Neuron (in vitro differentiated cells): ENCODE measurements at regions not wholly inside any gene's neighbourhood (a gene's known extent, or its start where the extent isn't known, plus 50 kb on each side); places are given as distances from the start of the nearest gene placed in this dataset.
"Not testable (repeated sequence)": the region's sequence is repeated elsewhere in the genome, so short reads cannot be mapped to it uniquely, and the experiment has no call there.

ENCODE experiments used
- H2AFZ ChIP-seq: one replicate; pipeline ENCODE4 v1.6.1; 2013; ENCODE audit warnings: low read depth, mild to moderate bottlenecking, inconsistent platforms, low read length, moderate library complexity
- H3K27me3 ChIP-seq: one replicate; pipeline ENCODE4 v1.6.1; 2013; ENCODE audit warnings: low read length; ENCODE audit not compliant: insufficient read depth
- H3K36me3 ChIP-seq: one replicate; pipeline ENCODE4 v1.6.1; 2013; ENCODE audit warnings: low read length; ENCODE audit not compliant: insufficient read depth
- H3K4me1 ChIP-seq: one replicate; pipeline ENCODE4 v1.6.1; 2013; ENCODE audit warnings: low read length; ENCODE audit not compliant: insufficient read depth
- H3K4me3 ChIP-seq: 2 replicates; pipeline ENCODE4 v1.5.1; 2013; ENCODE audit warnings: mild to moderate bottlenecking, low read length, moderate library complexity
- H3K9me3 ChIP-seq: one replicate; pipeline ENCODE4 v1.6.1; 2013; ENCODE audit warnings: low read length

DNA sequence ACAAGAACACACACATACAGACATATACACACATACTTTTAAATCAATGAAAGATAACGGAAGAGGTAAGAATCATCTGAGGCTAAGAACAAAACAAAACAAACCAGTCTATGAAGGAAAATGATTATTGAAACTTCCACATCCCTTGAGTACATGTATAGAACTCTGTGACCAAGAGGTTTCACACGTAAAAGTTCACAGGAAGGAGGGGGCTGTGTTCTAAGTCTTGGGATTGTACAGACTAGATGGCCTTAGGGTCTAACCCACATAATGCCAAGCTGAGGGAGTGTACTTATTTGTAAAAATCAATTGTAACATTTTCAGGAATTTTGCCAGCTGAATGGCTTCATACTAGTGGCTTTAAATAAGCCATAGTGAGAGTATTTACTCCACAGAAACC lies 144.4 kb upstream of the IFNE start:
- no peaks in the 10 kb centered on the region for H3K36me3 ChIP-seq
- H3K4me3 ChIP-seq = no peak overlapping the region
- no peak overlapping the region for H2AFZ ChIP-seq
- H3K9me3 ChIP-seq = no peaks in the 10 kb centered on the region
- H3K4me1 ChIP-seq = no peaks in the 10 kb centered on the region
- H3K27me3 ChIP-seq = no peaks in the 10 kb centered on the region

DNA sequence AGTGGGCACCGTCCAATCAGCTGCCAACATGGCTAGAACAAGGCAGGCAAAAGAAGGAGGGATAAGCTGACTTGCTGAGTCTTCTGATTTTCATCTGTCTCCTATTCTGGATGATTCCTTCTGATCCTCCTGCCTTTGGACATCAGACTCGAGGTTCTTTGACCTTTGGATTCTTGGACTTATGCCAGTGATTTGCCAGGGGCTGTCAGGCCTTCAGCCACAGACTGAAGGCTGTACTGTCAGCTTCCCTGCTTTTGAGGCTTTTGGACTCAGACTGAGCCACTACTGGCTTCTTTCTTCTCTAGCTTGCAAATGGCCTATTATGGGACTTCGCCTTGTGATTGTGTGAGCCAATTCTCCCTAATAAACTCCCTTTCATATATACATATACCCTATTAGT lies 146.8 kb upstream of the IFNE start:
- not testable (repeated sequence) for H3K4me1 ChIP-seq, H3K36me3 ChIP-seq, H3K9me3 ChIP-seq, H3K4me3 ChIP-seq, H2AFZ ChIP-seq, H3K27me3 ChIP-seq

DNA sequence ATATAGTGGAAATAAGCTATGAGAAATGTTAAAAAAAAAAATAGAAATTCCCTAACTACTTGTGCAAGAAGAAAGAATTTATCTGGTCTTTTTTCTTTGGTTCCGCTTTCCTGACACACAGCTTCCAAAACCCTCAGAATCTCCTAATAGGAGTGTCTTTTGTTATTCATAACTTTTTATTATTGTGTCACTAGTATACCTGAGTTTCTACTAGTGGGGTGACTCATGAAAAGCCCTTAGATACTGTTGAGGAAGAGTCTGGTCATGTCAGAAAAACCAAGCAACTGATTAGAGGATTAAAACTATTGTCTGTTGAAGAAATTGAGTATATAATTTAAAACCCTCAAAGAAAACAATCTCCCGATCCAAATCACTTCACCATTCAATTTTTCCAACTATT lies 152.8 kb upstream of the IFNE start:
- Histone ChIP-seq H3K9me3 (no peaks in the 10 kb centered on the region), H2AFZ (no peak overlapping the region), H3K27me3 (no peaks in the 10 kb centered on the region), H3K36me3 (no peaks in the 10 kb centered on the region), H3K4me3 (no peak overlapping the region), H3K4me1 (no peaks in the 10 kb centered on the region)

DNA sequence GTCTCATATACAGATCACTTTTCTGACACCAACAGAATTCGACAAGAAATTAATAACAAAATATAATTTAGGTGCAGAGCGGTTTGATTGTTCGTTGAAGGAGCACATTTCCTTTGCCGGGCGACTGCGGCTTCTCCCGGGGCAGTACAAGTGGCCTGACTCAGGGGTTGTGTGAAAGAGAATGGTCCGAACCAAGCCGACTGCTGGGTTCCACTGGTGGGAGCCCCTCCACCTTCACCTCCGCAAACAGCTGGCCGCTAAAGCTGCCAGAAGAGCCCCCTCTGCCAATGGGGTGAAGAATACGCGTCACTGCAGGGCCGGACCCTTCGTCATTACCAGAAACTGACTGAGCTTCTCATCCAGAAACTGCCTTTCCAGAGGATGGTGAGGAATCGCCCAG lies 156.0 kb upstream of the IFNE start:
- Histone ChIP-seq H3K36me3 (no peaks in the 10 kb centered on the region), H3K4me1 (no peaks in the 10 kb centered on the region), H2AFZ (no peak overlapping the region), H3K4me3 (no peak overlapping the region), H3K27me3 (no peaks in the 10 kb centered on the region), H3K9me3 (no peaks in the 10 kb centered on the region)

DNA sequence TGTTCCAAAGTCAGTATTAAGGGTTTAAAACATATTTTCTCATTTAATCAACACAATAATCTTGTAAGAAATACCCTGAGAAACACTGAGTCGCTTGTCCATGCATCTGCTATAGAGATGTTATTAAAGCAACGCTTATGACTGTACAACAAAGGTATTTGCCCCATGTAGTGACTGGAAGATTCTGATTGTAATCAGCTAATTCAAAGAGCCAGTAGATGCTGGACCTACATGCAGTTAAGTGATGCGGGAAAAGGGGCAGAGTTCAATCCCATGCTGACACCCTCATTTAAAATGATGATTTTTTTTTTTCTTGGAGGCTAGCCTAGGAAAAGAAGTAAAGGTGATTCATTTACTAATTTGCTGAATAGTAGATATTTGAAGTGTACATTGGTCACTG lies 149.3 kb upstream of the MTAP start:
- H3K9me3 ChIP-seq = no peaks in the 10 kb centered on the region

DNA sequence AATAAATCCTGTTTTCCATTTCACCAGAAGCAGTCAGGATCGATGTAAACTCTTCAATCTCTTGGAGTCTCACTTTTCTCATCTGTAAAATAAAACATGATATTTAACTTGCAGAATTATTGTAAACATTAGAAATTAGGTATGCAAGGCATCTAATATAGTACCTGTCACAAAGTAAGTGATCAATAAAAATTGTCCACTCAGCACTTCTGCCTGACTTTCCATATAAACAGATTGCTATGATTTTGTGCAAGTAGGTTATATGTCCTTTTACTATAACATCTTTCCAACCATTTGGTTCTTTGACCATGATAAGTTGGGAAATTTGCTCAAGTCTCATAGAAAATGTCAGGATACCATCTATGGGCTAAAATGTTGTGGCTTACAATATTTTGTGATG lies 148.8 kb upstream of the MTAP start:
- Histone ChIP-seq H3K36me3 (no peaks in the 10 kb centered on the region), H3K9me3 (no peaks in the 10 kb centered on the region)

More for the DNA sequence above, 149.3 kb upstream of the MTAP start:
- Histone ChIP-seq H2AFZ (no peak overlapping the region), H3K4me3 (no peak overlapping the region), H3K4me1 (no peaks in the 10 kb centered on the region), H3K27me3 (no peaks in the 10 kb centered on the region), H3K36me3 (no peaks in the 10 kb centered on the region)

DNA sequence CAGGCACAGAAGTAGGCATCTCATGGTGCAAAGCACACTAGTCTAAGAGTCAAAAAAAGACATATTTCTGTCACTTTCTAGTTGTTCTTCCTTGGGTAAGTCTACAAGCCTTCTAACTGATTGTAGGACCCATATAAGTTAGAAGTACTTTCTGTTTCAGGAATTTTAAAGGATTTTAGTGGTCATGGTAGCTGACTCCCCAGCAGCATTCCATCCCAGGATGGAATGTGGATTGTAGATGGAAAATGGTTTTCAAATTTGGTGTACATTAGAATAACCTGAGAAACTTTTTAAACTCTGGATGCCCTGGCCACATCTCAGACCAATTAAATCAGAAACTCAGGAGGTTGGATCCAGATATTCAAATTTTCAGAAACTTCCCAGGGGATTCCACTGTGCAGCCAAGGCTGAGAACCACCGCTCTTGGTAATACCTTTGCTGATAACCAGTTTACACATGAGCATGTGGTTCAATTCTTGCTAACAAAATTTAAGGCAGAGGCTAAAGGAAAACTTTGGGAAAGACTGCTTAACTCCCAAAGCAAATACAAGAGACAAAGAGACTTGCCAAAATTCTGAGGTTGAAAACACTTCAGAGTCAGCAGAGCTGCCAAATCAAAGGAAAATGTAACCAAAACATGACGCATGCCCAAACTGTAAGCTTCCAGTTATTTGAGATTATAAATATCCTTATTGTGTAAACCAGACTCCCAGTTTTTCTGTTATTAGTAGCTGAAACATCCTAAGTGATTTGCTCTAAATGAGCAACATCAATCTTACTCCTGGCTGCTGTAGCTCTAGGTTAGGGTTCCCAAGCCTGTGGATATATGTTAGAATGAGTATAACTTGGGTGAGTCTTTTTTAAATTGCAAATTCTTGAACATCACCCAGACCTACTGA lies 145.4 kb upstream of the MTAP start:
- H3K36me3 ChIP-seq = no peaks in the 10 kb centered on the region
- H3K4me1 ChIP-seq = no peaks in the 10 kb centered on the region

More for the DNA sequence above, 148.8 kb upstream of the MTAP start:
- no peaks in the 10 kb centered on the region for H3K27me3 ChIP-seq
- H3K4me3 ChIP-seq = no peak overlapping the region
- no peaks in the 10 kb centered on the region for H3K4me1 ChIP-seq
- no peak overlapping the region for H2AFZ ChIP-seq

DNA sequence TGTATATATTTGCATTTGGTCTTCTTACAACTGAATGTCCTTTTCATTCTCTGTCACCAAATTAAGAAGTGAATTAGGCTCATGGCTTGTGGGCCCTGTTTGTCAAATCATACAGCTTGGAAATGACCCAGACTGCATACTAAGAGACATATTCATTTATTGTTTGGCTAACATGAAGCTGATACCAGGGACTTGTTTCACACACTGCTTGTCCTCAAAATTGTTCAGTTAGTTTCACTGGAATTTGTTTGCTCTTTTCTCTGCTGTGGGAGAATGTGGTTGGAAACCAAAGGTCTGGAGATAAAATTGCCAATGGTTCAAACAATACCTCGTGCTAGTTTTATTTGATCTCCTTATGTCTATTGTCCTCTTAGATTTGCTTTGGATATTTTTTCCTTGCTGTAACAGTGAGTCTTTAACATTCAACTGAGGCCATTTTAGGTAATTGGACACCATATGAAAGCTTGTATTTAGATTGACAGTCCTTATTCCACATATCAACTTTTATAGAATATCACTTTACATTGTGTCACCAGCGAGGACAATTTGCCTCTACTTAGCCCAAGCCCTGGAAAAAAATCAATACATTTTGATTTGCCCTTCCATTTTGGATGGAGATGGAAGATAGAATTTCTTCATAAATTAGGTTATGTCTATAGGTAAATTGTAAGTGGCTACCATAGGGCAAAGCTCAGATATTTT lies 144.3 kb upstream of the MTAP start:
- Histone ChIP-seq H3K9me3 (no peaks in the 10 kb centered on the region), H3K4me1 (no peaks in the 10 kb centered on the region), H2AFZ (no peak overlapping the region), H3K27me3 (no peaks in the 10 kb centered on the region), H3K36me3 (no peaks in the 10 kb centered on the region), H3K4me3 (no peak overlapping the region)

More for the DNA sequence above, 145.4 kb upstream of the MTAP start:
- no peaks in the 10 kb centered on the region for H3K27me3 ChIP-seq
- H3K9me3 ChIP-seq = no peaks in the 10 kb centered on the region
- H2AFZ ChIP-seq = no peak overlapping the region
- H3K4me3 ChIP-seq = no peak overlapping the region

DNA sequence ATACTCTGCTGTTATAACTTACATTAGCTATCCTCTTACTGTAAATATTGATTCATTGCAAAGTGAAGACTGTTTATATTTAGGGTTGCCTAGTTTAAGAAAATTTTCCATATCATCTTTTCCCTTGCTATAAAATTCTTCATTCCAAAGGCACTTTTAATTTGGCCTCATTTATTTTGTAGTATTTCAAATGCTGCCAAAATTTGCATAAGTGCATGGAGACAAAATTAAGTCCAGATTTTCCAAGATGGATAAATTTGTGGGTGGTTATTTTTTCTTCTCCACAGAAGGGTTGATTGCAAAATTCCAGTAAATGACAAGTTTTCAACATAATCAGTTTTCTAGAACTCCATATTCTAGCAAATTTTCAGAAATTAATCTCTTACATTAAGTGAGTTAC lies 141.5 kb upstream of the MTAP start:
- Histone ChIP-seq H3K36me3 (no peaks in the 10 kb centered on the region), H3K9me3 (no peaks in the 10 kb centered on the region), H3K4me3 (no peak overlapping the region), H2AFZ (no peak overlapping the region), H3K4me1 (no peaks in the 10 kb centered on the region), H3K27me3 (peaks cover 3% of the 10 kb centered on the region)

DNA sequence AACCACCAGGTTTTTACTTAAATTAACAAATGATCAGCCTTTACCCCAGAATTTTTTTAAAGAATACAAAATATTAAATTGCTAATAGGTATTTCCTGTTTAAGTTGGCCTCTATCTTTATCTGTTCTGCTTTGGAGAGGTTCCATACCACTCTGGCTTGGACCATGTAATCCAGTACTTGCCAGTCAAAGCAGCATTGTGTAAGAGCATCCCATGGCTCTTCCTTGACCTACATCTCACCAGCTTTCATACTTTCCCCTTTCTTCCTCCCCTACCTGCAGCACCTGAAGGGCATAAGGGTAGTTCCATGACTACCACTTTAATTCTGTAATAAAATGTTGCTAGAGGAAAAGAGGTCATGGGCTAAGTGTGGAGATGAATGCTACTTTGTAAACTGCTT lies 140.8 kb upstream of the MTAP start:
- H3K9me3 ChIP-seq = no peaks in the 10 kb centered on the region
- H3K4me3 ChIP-seq = no peak overlapping the region
- H3K4me1 ChIP-seq = no peaks in the 10 kb centered on the region
- no peak overlapping the region for H2AFZ ChIP-seq
- H3K36me3 ChIP-seq = no peaks in the 10 kb centered on the region
- H3K27me3 ChIP-seq = peaks cover 3% of the 10 kb centered on the region

DNA sequence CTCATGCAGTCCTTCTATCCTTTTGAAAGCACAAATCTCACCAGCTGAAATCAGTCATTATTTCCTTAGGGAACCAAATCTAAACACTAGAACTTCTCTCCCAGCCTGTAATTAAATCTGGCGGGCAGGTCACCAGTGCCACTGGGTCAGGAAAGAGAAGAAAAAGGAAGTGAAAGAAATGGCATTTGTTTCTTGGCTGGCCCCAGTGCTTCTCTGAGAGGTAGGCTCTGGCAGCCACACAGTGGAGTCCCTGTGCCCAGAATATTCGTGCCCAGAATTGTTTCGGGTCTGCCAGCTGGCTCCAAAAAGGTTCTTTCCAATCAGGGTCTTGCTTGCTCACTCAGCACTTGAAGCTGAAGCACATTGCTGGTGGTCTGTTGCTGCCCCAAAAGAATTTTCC lies 133.9 kb upstream of the MTAP start:
- Histone ChIP-seq H3K4me3 (no peak overlapping the region), H3K4me1 (no peaks in the 10 kb centered on the region), H3K36me3 (no peaks in the 10 kb centered on the region), H3K9me3 (no peaks in the 10 kb centered on the region), H3K27me3 (peaks cover 3% of the 10 kb centered on the region), H2AFZ (no peak overlapping the region)

DNA sequence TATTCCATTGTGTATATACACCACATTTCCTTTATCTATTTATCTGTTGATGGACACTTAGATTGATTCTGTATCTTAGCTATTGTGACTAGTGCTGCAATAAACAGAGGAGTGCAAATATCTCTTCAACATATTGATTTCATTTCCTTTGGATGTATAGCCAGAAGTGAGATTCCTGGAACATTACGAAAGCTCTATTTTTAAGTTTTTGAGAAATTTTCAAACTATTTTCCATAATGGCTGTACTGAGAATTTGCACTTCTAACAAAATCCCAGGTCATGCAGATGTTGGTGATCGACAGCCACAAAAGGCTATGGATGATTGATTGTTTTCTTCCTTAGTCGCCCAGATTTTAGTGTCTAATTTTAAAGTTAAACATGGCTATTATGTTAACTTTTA lies 132.7 kb upstream of the MTAP start:
- Histone ChIP-seq H3K4me1 (no peaks in the 10 kb centered on the region), H3K27me3 (no peaks in the 10 kb centered on the region), H3K4me3 (no peak overlapping the region), H2AFZ (no peak overlapping the region), H3K36me3 (no peaks in the 10 kb centered on the region), H3K9me3 (no peaks in the 10 kb centered on the region)

DNA sequence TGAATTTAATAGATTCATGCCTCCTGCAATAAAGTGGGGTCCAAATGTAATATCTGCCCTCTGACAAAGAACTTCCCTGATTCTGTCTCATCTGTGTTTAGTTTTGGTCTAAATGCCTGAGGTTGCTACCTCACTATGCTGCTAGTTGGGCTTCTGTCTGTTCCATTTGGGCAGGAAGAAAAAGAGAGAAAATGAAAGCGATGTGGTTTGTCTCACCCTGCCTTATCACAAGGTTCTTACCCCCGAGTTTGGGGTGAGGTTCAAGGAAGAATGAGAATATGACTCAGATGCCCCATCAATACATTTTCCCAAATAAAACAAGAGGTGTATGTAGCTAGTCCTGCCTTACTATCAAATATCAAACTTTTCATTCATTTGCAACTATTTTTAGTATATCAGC lies 132.1 kb upstream of the MTAP start:
- Histone ChIP-seq H3K27me3 (no peaks in the 10 kb centered on the region), H3K4me3 (no peak overlapping the region), H2AFZ (no peak overlapping the region), H3K36me3 (no peaks in the 10 kb centered on the region), H3K9me3 (no peaks in the 10 kb centered on the region), H3K4me1 (no peaks in the 10 kb centered on the region)
